22Rv1 (cell line): ENCODE measurements at regions not wholly inside any gene's neighbourhood (a gene's known extent, or its start where the extent isn't known, plus 50 kb on each side); places are given as distances from the start of the nearest gene placed in this dataset.

Source experiments
- H3K27ac ChIP-seq: fragments of 450-650 bp; 2 replicates; pipeline ENCODE4 v1.5.1; 2017
- ZFX ChIP-seq: fragments of 450-650 bp; IDR thresholded peaks from 2 replicates; pipeline ENCODE4 v1.6.1; 2017; ENCODE audit warnings: antibody characterized with exemption, borderline replicate concordance
- TF ChIP-seq, protein P1 (sequence below): fragments of 450-650 bp; IDR thresholded peaks from 2 replicates; pipeline ENCODE4 v1.5.1; 2017; ENCODE audit warnings: mild to moderate bottlenecking

DNA sequence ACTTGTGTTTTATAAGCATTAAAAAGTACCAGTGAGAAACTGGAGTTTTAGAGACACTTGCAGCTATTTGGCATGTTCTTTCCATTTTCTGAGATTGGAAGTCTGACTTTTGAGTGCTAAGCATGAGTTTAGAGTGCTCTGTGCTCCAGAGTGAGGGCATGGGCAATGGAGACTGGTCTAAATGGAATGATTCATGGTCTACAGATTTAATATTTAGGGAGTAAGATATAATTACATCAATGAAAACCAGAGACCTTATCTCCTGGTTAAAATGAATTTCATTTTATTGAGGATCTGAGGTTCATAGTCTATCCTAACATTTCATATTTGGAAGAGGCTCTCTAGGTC lies 135.9 kb upstream of the RPS23 start:
- TF ChIP-seq, protein P1, sequence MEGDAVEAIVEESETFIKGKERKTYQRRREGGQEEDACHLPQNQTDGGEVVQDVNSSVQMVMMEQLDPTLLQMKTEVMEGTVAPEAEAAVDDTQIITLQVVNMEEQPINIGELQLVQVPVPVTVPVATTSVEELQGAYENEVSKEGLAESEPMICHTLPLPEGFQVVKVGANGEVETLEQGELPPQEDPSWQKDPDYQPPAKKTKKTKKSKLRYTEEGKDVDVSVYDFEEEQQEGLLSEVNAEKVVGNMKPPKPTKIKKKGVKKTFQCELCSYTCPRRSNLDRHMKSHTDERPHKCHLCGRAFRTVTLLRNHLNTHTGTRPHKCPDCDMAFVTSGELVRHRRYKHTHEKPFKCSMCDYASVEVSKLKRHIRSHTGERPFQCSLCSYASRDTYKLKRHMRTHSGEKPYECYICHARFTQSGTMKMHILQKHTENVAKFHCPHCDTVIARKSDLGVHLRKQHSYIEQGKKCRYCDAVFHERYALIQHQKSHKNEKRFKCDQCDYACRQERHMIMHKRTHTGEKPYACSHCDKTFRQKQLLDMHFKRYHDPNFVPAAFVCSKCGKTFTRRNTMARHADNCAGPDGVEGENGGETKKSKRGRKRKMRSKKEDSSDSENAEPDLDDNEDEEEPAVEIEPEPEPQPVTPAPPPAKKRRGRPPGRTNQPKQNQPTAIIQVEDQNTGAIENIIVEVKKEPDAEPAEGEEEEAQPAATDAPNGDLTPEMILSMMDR: no peak
- TF ChIP-seq ZFX: no peak

DNA sequence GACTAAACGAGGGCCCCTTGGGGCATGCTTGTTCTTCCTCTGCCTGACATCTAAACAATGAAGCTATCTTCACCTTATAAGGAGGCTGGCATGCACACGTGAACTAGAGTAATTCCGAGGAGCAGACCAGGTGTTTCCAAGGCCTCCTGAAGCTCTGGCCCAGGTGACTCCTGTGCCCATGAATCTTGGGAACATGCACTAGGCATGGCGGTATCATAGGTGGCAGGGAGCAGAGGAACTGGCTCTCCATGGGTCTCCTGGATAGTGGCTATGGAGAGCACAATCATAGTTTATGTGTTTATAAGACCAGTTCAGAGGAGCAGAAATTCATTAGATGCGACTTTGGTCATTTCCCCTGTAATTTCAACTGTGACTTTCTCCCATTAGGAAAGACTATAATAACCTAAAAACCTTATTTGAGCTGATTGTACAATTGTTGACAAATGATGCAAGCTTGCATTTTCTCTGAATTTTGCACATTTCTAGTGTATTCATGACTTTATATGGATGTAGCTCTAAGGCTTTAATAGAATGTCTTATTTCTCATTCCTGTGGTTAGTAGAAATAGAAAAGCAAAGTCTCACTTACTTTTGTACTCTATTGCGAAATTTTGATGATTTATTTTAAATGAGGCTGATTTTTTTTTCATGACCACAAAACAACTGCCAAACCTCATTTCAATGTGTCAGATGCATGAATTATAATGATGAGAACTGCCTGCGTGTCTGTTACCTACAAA lies 135.3 kb upstream of the RPS23 start:
- H3K27ac ChIP-seq: no peak overlapping the region
- no peak for TF ChIP-seq ZFX
- TF ChIP-seq, protein P1: no peak

More for the DNA sequence above, 135.9 kb upstream of the RPS23 start:
- H3K27ac ChIP-seq: no peak overlapping the region

DNA sequence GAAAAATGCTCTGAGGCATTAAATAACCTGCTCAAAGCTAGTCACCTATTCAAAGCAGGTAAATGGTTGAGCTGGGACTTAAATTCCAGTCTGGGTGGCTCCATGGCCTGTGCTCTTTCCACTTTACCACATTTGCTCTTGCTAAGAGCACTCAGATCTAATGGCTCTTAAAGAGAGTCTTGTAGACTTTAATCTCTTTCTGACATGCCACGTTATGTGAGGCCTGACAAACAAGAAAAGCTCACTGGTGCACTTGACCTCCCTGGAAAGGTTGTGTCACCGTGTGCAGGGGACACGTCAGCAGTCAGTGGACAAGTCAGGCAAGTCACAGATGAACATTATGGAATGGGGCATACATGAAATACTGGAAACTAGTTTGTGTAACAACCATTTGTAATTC lies 129.9 kb upstream of the RPS23 start:
- H3K27ac ChIP-seq: no peak overlapping the region
- no peak for TF ChIP-seq ZFX
- TF ChIP-seq, protein P1: no peak

DNA sequence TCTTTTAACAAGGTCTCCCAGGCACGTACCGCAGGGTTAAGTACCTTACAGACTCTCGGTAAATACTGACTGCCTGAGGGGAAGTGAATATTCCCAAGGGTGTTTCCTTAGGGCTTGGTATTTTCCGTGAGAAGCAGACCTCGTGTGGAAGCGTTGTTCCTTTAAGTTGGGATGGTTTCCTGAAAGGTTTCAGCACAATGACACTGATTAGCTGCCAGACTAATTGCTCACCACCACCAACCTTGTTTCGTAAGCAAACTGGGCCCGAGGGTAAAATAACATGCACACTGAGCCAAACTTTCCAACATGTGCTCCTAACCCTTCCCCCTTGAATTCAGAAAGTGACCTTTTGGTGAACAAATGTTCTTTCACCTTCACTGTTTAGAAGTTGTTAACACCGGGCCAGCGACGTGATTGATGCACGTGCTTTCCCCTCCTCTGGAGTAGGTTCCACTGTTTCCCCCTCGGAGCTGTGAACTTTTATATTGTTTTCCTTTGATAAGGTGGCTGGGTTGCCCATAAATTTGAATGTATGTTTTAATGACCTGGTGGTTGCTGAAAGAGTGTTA lies 128.1 kb upstream of the RPS23 start:
- H3K27ac ChIP-seq: no peak overlapping the region
- TF ChIP-seq, protein P1: no peak
- TF ChIP-seq ZFX: no peak

DNA sequence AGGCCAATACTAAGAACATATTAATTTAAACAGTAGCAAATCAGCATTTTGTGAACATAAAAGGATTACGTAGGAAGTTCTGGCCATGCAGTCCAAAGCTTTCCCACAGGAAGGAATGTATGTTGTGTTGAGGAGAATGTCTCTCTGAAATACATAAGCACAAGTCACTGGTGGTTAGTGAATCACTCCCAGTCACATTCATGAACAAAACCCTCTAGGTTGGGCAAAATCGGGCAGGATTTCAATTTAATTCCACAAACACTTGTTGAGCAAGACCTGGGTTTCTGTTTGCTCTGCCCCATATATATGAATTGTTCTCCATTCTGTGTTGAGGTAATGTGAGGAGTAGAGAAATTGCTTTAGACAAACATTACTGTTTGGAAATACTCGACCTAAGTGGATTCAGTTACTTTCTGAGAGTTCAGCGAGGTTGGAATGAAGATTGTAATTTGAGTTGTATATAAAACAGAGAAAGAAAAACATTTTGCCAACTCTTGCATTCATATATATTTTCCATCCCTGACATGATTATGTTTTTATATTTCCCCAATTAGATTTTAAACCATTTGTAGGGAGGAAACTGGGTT lies 127.6 kb upstream of the RPS23 start:
- H3K27ac ChIP-seq: no peak overlapping the region
- TF ChIP-seq, protein P1: no peak
- TF ChIP-seq ZFX: no peak

DNA sequence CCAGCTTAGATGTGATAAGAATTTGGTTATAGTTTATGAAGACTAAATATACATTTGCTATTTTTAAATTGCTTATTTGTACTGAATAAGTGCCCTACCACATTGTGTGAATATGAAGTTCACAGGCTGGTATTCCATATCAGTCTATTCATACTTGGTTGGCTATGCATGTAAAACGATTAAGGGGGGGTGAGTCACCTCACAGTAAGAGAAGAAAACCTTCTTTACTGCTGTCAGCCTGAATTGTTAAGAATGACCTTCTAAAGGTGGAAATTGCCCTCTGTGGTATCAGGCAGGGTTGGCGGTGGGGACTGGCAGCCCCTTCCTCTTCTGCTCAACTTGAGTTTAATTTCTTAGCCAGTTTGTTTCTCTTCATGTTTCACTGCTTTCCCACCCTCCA lies 127.0 kb upstream of the RPS23 start:
- H3K27ac ChIP-seq: no peak overlapping the region

More for the DNA sequence above, 127.0 kb upstream of the RPS23 start:
- TF ChIP-seq, protein P1: no peak
- TF ChIP-seq ZFX: no peak
